IMR-90 (cell line): ENCODE measurements at regions not wholly inside any gene's neighbourhood (a gene's known extent, or its start where the extent isn't known, plus 50 kb on each side); places are given as distances from the start of the nearest gene placed in this dataset.

ENCODE experiments used
- ATAC-seq: fragments of 200-7000 bp; cut with Tn5 transposase; 2 replicates; pipeline ENCODE4 v1.9.1; 2020; ENCODE audit warnings: low read depth, mild to moderate bottlenecking, moderate library complexity
- BruUV-seq: library from RNA; stranded (reverse); fragments of 400-500 nt; replicated peaks from 2 replicates; lab custom pipeline; 2021; lab: Mats Ljungman, UMichigan
- CTCF ChIA-PET: fragments of 300-600 bp; formaldehyde crosslinking; extraction: SDS; loops from one replicate; lab custom pipeline; 2021; ENCODE audit warnings: antibody characterized with exemption; lab: Yijun Ruan, JAX
- POLR2A ChIA-PET: fragments of 300-600 bp; sonication (Branson Sonifier 250); formaldehyde crosslinking; loops from one replicate; lab custom pipeline; 2022; ENCODE audit warnings: antibody characterized with exemption; ENCODE audit not compliant: unreplicated experiment; lab: Charles Lee
- DNase-seq: peaks from one replicate; pipeline ENCODE4 v3.0.0; 2013
- H2AFZ ChIP-seq: replicated peaks from 2 replicates; pipeline ENCODE3; 2013; ENCODE audit warnings: low read length, mild to moderate bottlenecking; ENCODE audit not compliant: poor library complexity
- H2AK5ac ChIP-seq: 2 replicates; pipeline ENCODE4 v1.6.1; 2013; ENCODE audit warnings: low read depth, low read length, inconsistent platforms
- H2AK9ac ChIP-seq: replicated peaks from 2 replicates; pipeline ENCODE3; 2013; ENCODE audit warnings: mild to moderate bottlenecking, low read depth, low read length, moderate library complexity; ENCODE audit not compliant: poor library complexity
- H2BK120ac ChIP-seq: 2 replicates; pipeline ENCODE4 v1.6.1; 2013; ENCODE audit warnings: low read depth, low read length, inconsistent platforms
- H2BK15ac ChIP-seq: 3 replicates; pipeline ENCODE4 v1.6.1; 2013; ENCODE audit warnings: low read depth, low read length, inconsistent platforms
- H2BK20ac ChIP-seq: 2 replicates; pipeline ENCODE4 v1.6.1; 2013; ENCODE audit warnings: low read depth, mild to moderate bottlenecking, inconsistent platforms, low read length, moderate library complexity
- H2BK5ac ChIP-seq: 2 replicates; pipeline ENCODE4 v1.6.1; 2013; ENCODE audit warnings: mild to moderate bottlenecking, low read depth, low read length, inconsistent platforms; ENCODE audit not compliant: poor library complexity, severe bottlenecking
- H3K14ac ChIP-seq: replicated peaks from 2 replicates; pipeline ENCODE4 v1.6.1; 2013; ENCODE audit warnings: low read depth, low read length, inconsistent platforms
- H3K18ac ChIP-seq: 2 replicates; pipeline ENCODE4 v1.6.1; 2013; ENCODE audit warnings: low read depth, low read length, control low read depth
- H3K23ac ChIP-seq: 2 replicates; pipeline ENCODE4 v1.6.1; 2013; ENCODE audit warnings: low read depth, low read length, inconsistent platforms
- H3K27ac ChIP-seq: 2 replicates; pipeline ENCODE4 v1.5.1; 2013; ENCODE audit warnings: mild to moderate bottlenecking, control low read depth, low read length; ENCODE audit not compliant: insufficient read depth
- H3K27me3 ChIP-seq: 2 replicates; pipeline ENCODE4 v1.6.1; 2013; ENCODE audit warnings: low read length; ENCODE audit not compliant: control insufficient read depth, insufficient read depth
- H3K36me3 ChIP-seq: 2 replicates; pipeline ENCODE4 v1.6.1; 2013; ENCODE audit warnings: low read length, mixed read lengths; ENCODE audit not compliant: control insufficient read depth, insufficient read depth
- H3K4ac ChIP-seq: 2 replicates; pipeline ENCODE4 v1.6.1; 2013; ENCODE audit warnings: low read depth, low read length, inconsistent platforms
- H3K4me1 ChIP-seq: 2 replicates; pipeline ENCODE4 v1.6.1; 2013; ENCODE audit warnings: low read length, mixed read lengths; ENCODE audit not compliant: control insufficient read depth, insufficient read depth
- H3K4me2 ChIP-seq: 2 replicates; pipeline ENCODE4 v1.6.1; 2013; ENCODE audit warnings: low read depth, mild to moderate bottlenecking, control low read depth, low read length, moderate library complexity
- H3K4me3 ChIP-seq: 2 replicates; pipeline ENCODE4 v1.5.1; 2013; ENCODE audit warnings: low read depth, mild to moderate bottlenecking, control low read depth, low read length, moderate library complexity; ENCODE audit not compliant: insufficient read depth
- H3K56ac ChIP-seq: 2 replicates; pipeline ENCODE4 v1.6.1; 2013; ENCODE audit warnings: low read length, inconsistent platforms; ENCODE audit not compliant: insufficient read depth; ENCODE audit errors: extremely low read depth
- H3K79me1 ChIP-seq, 2 experiments: 2 replicates each; pipeline ENCODE4 v1.6.1; 2013; ENCODE audit warnings: low read length in 2 of 2, inconsistent platforms in 1 of 2, low read depth in 1 of 2
- H3K9ac ChIP-seq: 2 replicates; pipeline ENCODE4 v1.6.1; 2013; ENCODE audit warnings: low read depth, low read length, control low read depth
- H3K9me1 ChIP-seq: 2 replicates; pipeline ENCODE4 v1.6.1; 2013; ENCODE audit warnings: low read length, inconsistent platforms; ENCODE audit not compliant: insufficient read depth
- H3K9me3 ChIP-seq: 2 replicates; pipeline ENCODE4 v1.6.1; 2013; ENCODE audit warnings: low read length; ENCODE audit not compliant: control insufficient read depth, insufficient read depth
- H4K20me1 ChIP-seq: 2 replicates; pipeline ENCODE4 v1.6.1; 2013; ENCODE audit warnings: low read length, inconsistent platforms; ENCODE audit not compliant: insufficient read depth
- H4K5ac ChIP-seq: 2 replicates; pipeline ENCODE4 v1.6.1; 2013; ENCODE audit warnings: mild to moderate bottlenecking, low read depth, low read length, control low read depth
- H4K8ac ChIP-seq, 2 experiments: 2 replicates each; pipeline ENCODE4 v1.6.1; 2013; ENCODE audit warnings: low read depth in 2 of 2, low read length in 2 of 2, control low read depth in 1 of 2, inconsistent platforms in 1 of 2
- H4K91ac ChIP-seq: 2 replicates; pipeline ENCODE4 v1.6.1; 2013; ENCODE audit warnings: low read depth, low read length, inconsistent platforms; ENCODE audit not compliant: insufficient read depth
- BHLHE40 ChIP-seq: fragments of 150-350 bp; IDR thresholded peaks from 2 replicates; pipeline ENCODE4 v1.6.1; 2016; ENCODE audit warnings: mild to moderate bottlenecking, low read depth, low read length
- CEBPB ChIP-seq: IDR thresholded peaks from 2 replicates; pipeline ENCODE4 v1.6.1; 2012; ENCODE audit warnings: low read depth, low read length, improper control_type of control experiment
- CHD1 ChIP-seq: IDR thresholded peaks from 2 replicates; pipeline ENCODE4 v1.6.1; 2012; ENCODE audit warnings: low read depth, low read length, improper control_type of control experiment
- CTCF ChIP-seq: conservative IDR thresholded peaks from 2 replicates; pipeline ENCODE4 v1.5.1; 2012; ENCODE audit warnings: mild to moderate bottlenecking, low read depth, low read length, improper control_type of control experiment
- ELK1 ChIP-seq: fragments of 150-350 bp; IDR thresholded peaks from 2 replicates; pipeline ENCODE4 v1.6.1; 2016; ENCODE audit warnings: low read depth, mild to moderate bottlenecking, low read length, moderate library complexity, borderline replicate concordance
- FOS ChIP-seq: fragments of 150-350 bp; IDR thresholded peaks from 2 replicates; pipeline ENCODE4 v1.6.1; 2016; ENCODE audit warnings: low read depth, low read length
- MAFK ChIP-seq: IDR thresholded peaks from 2 replicates; pipeline ENCODE4 v1.6.1; 2012; ENCODE audit warnings: low read depth, low read length, improper control_type of control experiment
- MAZ ChIP-seq: IDR thresholded peaks from 2 replicates; pipeline ENCODE4 v1.6.1; 2012; ENCODE audit warnings: low read depth, mild to moderate bottlenecking, low read length, improper control_type of control experiment, moderate library complexity, borderline replicate concordance
- MXI1 ChIP-seq: IDR thresholded peaks from 2 replicates; pipeline ENCODE4 v1.6.1; 2012; ENCODE audit warnings: low read depth, mild to moderate bottlenecking, low read length, moderate library complexity, borderline replicate concordance
- NFE2L2 ChIP-seq: fragments of 150-350 bp; IDR thresholded peaks from 2 replicates; pipeline ENCODE4 v1.6.1; 2016; ENCODE audit warnings: low read depth, mild to moderate bottlenecking, low read length
- POLR2A ChIP-seq: IDR thresholded peaks from 2 replicates; pipeline ENCODE4 v1.6.1; 2012; ENCODE audit warnings: mild to moderate bottlenecking, low read depth, low read length
- RAD21 ChIP-seq: IDR thresholded peaks from 2 replicates; pipeline ENCODE4 v1.6.1; 2012; ENCODE audit warnings: low read length, improper control_type of control experiment
- RCOR1 ChIP-seq: IDR thresholded peaks from 2 replicates; pipeline ENCODE4 v1.6.1; 2012; ENCODE audit warnings: mild to moderate bottlenecking, low read length, improper control_type of control experiment; ENCODE audit not compliant: insufficient replicate concordance
- RFX5 ChIP-seq: IDR thresholded peaks from 2 replicates; pipeline ENCODE4 v1.8.0; 2012; ENCODE audit warnings: low read depth, mild to moderate bottlenecking, low read length, moderate library complexity
- SMC3 ChIP-seq: fragments of 150-350 bp; IDR thresholded peaks from 2 replicates; pipeline ENCODE4 v1.6.1; 2016; ENCODE audit warnings: low read depth, mild to moderate bottlenecking, antibody characterized with exemption, low read length, moderate library complexity
- USF2 ChIP-seq: fragments of 150-350 bp; IDR thresholded peaks from 2 replicates; pipeline ENCODE4 v1.6.1; 2017; ENCODE audit warnings: mild to moderate bottlenecking, antibody characterized with exemption, low read length, low read depth
- dilution Hi-C: fragments of 300-500 bp; cut with HindIII; formaldehyde crosslinking; loops from one replicate; pipeline ENCODE4 v1.14.3; 2018; ENCODE audit warnings: low sequenced_read_pairs; ENCODE audit not compliant: unreplicated experiment
- in situ Hi-C: fragments of 300-500 bp; cut with MboI; formaldehyde crosslinking; loops from 3 replicates; pipeline ENCODE4 v1.14.3; 2019; ENCODE audit warnings: low sequenced_read_pairs, inconsistent platforms, mixed read lengths
- intact Hi-C: fragments of 100-400 bp; cut with micrococcal nuclease; formaldehyde crosslinking; loops from 2 replicates; pipeline ENCODE4 v1.10.0; 2022

GRCh38 chr14:30185832-30186231, 258.2 kb upstream of the PRKD1 start:
- no peak overlapping the region for H3K9ac ChIP-seq
- ATAC-seq (no peak), DNase-seq (no peak)
- no peak overlapping the region for H2AK9ac ChIP-seq
- no peak overlapping the region for H4K91ac ChIP-seq
- H2BK20ac ChIP-seq, result no peak overlapping the region
- no peak overlapping the region for H3K14ac ChIP-seq
- no peak overlapping the region for H2BK120ac ChIP-seq
- no peak overlapping the region for H4K5ac ChIP-seq
- H2AFZ ChIP-seq, result no peak overlapping the region
- no peak overlapping the region for H3K4me2 ChIP-seq
- no peaks in the 10 kb centered on the region for H3K27me3 ChIP-seq
- no peak overlapping the region for H2BK5ac ChIP-seq
- no peak overlapping the region for H3K4ac ChIP-seq
- no peak overlapping the region for H4K8ac ChIP-seq
- no peaks in the 10 kb centered on the region for H3K36me3 ChIP-seq
- H2AK5ac ChIP-seq, result no peak overlapping the region
- H4K20me1 ChIP-seq, result no peaks in the 10 kb centered on the region
- in situ Hi-C loops, result no loop called here
- H3K9me1 ChIP-seq, result 0 out of 2 replicates have a peak, but pooled peaks cover under 1% of the 10 kb centered on the region
- no peak overlapping the region for H3K18ac ChIP-seq
- no peak overlapping the region for H3K4me3 ChIP-seq
- no peak overlapping the region for H3K23ac ChIP-seq
- CTCF ChIA-PET, result no interaction called here
- H3K27ac ChIP-seq, result no peak overlapping the region
- BruUV-seq, result no TSS peak
- H3K4me1 ChIP-seq, result peaks cover 4% of the 10 kb centered on the region; the same call in 1 of the 2 replicates
- H3K79me1 ChIP-seq, result 0 out of 4 replicates have a peak, but pooled peaks cover 0 to 2% of the 10 kb centered on the region in 2 experiments
- TF ChIP-seq POLR2A (no peak), MAFK (no peak), RAD21 (no peak), CEBPB (no peak), MAZ (no peak), ELK1 (no peak), SMC3 (no peak), CTCF (no peak), BHLHE40 (no peak), MXI1 (no peak), RFX5 (no peak), RCOR1 (no peak), USF2 (no peak), NFE2L2 (no peak), CHD1 (no peak), FOS (no peak)
- dilution Hi-C loops, result no loop called here
- H3K9me3 ChIP-seq, result no peaks in the 10 kb centered on the region
- H2BK15ac ChIP-seq, result no peak overlapping the region
- POLR2A ChIA-PET, result no interaction called here
- intact Hi-C loops, result no loop called here
- no peak overlapping the region for H3K56ac ChIP-seq
